Keratinocyte (primary cell): ENCODE measurements at regions not wholly inside any gene's neighbourhood (a gene's known extent, or its start where the extent isn't known, plus 50 kb on each side); places are given as distances from the start of the nearest gene placed in this dataset.
A peak's percentile ranks its signal among the peaks of the same experiment; 100 is the strongest.

Experiments
- DNase-seq: peaks from one replicate; pipeline ENCODE4 v3.0.0-alpha.2; 2011; ENCODE audit warnings: low read depth, missing footprints, low spot score
- FAIRE-seq: peaks from 2 replicates; lab custom pipeline; 2011; peaks lifted over from hg19 to GRCh38; lab: Jason Lieb, UNC
- H2AFZ ChIP-seq: 2 replicates; pipeline ENCODE4 v1.6.0; 2012; ENCODE audit warnings: low read length, control low read depth, inconsistent platforms; ENCODE audit not compliant: control insufficient read depth
- H3K27ac ChIP-seq: 2 replicates; pipeline ENCODE4 v1.5.1; 2011; ENCODE audit warnings: low read length; ENCODE audit not compliant: control insufficient read depth, insufficient read depth
- H3K27me3 ChIP-seq: 3 replicates; pipeline ENCODE4 v1.6.0; 2011; ENCODE audit warnings: low read length; ENCODE audit not compliant: control insufficient read depth, insufficient read depth; ENCODE audit errors: extremely low read depth
- H3K36me3 ChIP-seq, 2 experiments: 2 replicates in 1 of 2; 3 replicates in 1 of 2; pipeline ENCODE4 v1.5.1; 2011; ENCODE audit warnings: low read length in 2 of 2, mild to moderate bottlenecking in 1 of 2; ENCODE audit not compliant: control insufficient read depth in 2 of 2, insufficient read depth in 2 of 2; ENCODE audit errors: extremely low read depth in 1 of 2
- H3K4me1 ChIP-seq: 3 replicates; pipeline ENCODE4 v1.5.1; 2011; ENCODE audit warnings: low read length; ENCODE audit not compliant: control insufficient read depth, insufficient read depth; ENCODE audit errors: extremely low read depth
- H3K4me2 ChIP-seq: 3 replicates; pipeline ENCODE4 v1.6.0; 2011; ENCODE audit warnings: low read depth, low read length; ENCODE audit not compliant: control insufficient read depth, insufficient read depth; ENCODE audit errors: extremely low read depth
- H3K4me3 ChIP-seq, 3 experiments: fragments of 200-600 bp in 1 of 3; sonication (generic) in 1 of 3; 2 replicates in 2 of 3; 3 replicates in 1 of 3; pipeline ENCODE4 v1.5.1; 2011 to 2016; ENCODE audit warnings: low read length in 3 of 3, mild to moderate bottlenecking in 3 of 3, control low read depth in 2 of 3, inconsistent platforms in 1 of 3, low read depth in 1 of 3, mixed read lengths in 1 of 3, mixed run types in 1 of 3, moderate library complexity in 1 of 3; ENCODE audit not compliant: control insufficient read depth in 2 of 3, insufficient read depth in 2 of 3; ENCODE audit errors: extremely low read depth in 1 of 3
- H3K79me2 ChIP-seq: 2 replicates; pipeline ENCODE4 v1.6.0; 2012; ENCODE audit warnings: low read length; ENCODE audit not compliant: control insufficient read depth, insufficient read depth
- H3K9ac ChIP-seq: 3 replicates; pipeline ENCODE4 v1.6.0; 2011; ENCODE audit warnings: low read length; ENCODE audit not compliant: control insufficient read depth, insufficient read depth; ENCODE audit errors: extremely low read depth
- H3K9me1 ChIP-seq: 3 replicates; pipeline ENCODE4 v1.6.0; 2011; ENCODE audit warnings: low read length; ENCODE audit not compliant: control insufficient read depth, insufficient read depth; ENCODE audit errors: extremely low read depth
- H3K9me3 ChIP-seq: 2 replicates; pipeline ENCODE4 v1.5.1; 2012; ENCODE audit warnings: low read depth, low read length; ENCODE audit not compliant: control insufficient read depth
- H4K20me1 ChIP-seq: 3 replicates; pipeline ENCODE4 v1.6.0; 2011; ENCODE audit warnings: low read length; ENCODE audit not compliant: control insufficient read depth, insufficient read depth; ENCODE audit errors: extremely low read depth
- EZH2 ChIP-seq: IDR thresholded peaks from one replicate; pipeline ENCODE4 v1.6.1; 2012; ENCODE audit warnings: inconsistent platforms, mild to moderate bottlenecking, low read length, moderate library complexity
- dilution Hi-C: fragments of 300-500 bp; cut with MboI; formaldehyde crosslinking; loops from one replicate; pipeline ENCODE4 v1.7.0; 2020; ENCODE audit warnings: low sequenced_read_pairs; ENCODE audit not compliant: extremely low pct_ligation_motif_present
- TF ChIP-seq, protein P1 (sequence below), 3 experiments: IDR thresholded peaks in 1 of 3; conservative IDR thresholded peaks in 1 of 3; optimal IDR thresholded peaks in 1 of 3; 2 replicates in 2 of 3; 3 replicates in 1 of 3; pipeline versions ENCODE3 to v1.5.1; 2011; ENCODE audit warnings: low read length in 3 of 3, mild to moderate bottlenecking in 3 of 3, moderate library complexity in 2 of 3, control low read depth in 1 of 3, inconsistent platforms in 1 of 3; ENCODE audit not compliant: insufficient read depth in 2 of 3; ENCODE audit errors: extremely low read depth in 1 of 3

DNA sequence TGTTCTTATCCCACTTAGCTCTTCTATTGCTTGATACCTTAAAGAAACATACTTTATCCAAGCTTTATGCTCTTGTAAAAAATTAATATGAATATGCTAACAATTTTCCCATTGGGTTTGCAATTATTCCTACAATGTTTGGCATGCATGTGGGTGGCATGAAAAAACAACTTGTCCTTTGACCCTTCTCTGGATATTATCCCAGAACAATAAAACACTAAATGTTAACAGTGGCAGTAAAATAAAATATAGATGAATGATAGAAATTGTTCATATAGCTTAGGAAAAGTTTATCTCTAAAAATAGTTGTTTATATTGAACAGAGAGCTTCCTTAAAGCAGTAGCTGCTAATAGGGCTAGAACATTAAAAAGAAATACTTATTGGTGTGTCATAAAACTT, 860.5 kb upstream of the LRRC4C start:
- H3K36me3 ChIP-seq = no peaks in the 10 kb centered on the region
- H3K79me2 ChIP-seq = no peaks in the 10 kb centered on the region
- H4K20me1 ChIP-seq = no peaks in the 10 kb centered on the region
- no peak overlapping the region for H2AFZ ChIP-seq
- no peak for FAIRE-seq
- H3K27me3 ChIP-seq = no peaks in the 10 kb centered on the region
- dilution Hi-C loops = no loop called here
- no peak overlapping the region for H3K4me2 ChIP-seq
- DNase-seq = no peak
- TF ChIP-seq, protein P1, sequence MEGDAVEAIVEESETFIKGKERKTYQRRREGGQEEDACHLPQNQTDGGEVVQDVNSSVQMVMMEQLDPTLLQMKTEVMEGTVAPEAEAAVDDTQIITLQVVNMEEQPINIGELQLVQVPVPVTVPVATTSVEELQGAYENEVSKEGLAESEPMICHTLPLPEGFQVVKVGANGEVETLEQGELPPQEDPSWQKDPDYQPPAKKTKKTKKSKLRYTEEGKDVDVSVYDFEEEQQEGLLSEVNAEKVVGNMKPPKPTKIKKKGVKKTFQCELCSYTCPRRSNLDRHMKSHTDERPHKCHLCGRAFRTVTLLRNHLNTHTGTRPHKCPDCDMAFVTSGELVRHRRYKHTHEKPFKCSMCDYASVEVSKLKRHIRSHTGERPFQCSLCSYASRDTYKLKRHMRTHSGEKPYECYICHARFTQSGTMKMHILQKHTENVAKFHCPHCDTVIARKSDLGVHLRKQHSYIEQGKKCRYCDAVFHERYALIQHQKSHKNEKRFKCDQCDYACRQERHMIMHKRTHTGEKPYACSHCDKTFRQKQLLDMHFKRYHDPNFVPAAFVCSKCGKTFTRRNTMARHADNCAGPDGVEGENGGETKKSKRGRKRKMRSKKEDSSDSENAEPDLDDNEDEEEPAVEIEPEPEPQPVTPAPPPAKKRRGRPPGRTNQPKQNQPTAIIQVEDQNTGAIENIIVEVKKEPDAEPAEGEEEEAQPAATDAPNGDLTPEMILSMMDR (optimal IDR thresholded peaks at IDR 0.05 in 1 of 3, IDR thresholded peaks at IDR 0.05 in 1 of 3, conservative IDR thresholded peaks at IDR 0.05 in 1 of 3; ENCODE audit: extremely low read depth in 1 of 3, insufficient read depth in 2 of 3, low read length in 3 of 3) = no peak
- no peak overlapping the region for H3K9ac ChIP-seq
- H3K4me3 ChIP-seq = no peak overlapping the region
- no peaks in the 10 kb centered on the region for H3K9me1 ChIP-seq
- H3K4me1 ChIP-seq = no peaks in the 10 kb centered on the region
- no peak overlapping the region for H3K27ac ChIP-seq
- H3K9me3 ChIP-seq = no peaks in the 10 kb centered on the region

DNA sequence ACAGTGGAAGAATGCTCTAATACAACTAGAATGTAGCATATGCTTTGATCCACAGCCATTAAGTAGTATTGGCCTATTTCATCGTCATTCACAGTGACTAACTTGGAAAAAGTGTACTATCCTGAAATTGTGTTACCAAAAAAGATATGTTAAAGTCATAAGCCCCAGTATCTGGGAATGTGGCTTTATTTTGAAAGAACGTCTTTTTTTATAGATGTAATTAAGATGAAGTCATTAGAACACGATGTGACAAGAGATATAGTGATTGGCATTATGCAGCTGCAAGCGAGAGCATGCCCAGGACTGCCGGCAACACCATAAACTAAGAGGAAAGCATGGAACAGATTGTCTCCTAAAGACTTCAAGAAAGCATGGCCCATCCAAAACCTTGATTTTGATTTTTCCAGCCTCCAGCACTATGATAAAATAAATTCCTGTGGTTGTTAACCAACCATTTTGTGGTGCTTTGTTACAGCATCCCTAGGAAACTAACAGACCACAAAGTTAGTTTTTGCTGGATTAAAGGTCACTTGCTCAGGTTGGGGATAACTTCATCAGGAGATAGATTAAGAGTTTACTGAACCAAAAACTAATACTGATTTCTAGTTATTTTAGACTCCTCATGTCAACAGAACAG, 870.6 kb upstream of the LRRC4C start:
- peak; percentile 78 for DNase-seq
- no peak overlapping the region for H3K4me3 ChIP-seq
- no peaks in the 10 kb centered on the region for H4K20me1 ChIP-seq
- H3K27me3 ChIP-seq = no peaks in the 10 kb centered on the region
- no peaks in the 10 kb centered on the region for H3K9me1 ChIP-seq
- H3K4me2 ChIP-seq = no peak overlapping the region
- H3K27ac ChIP-seq = no peak overlapping the region
- FAIRE-seq = peak; percentile 71
- no peaks in the 10 kb centered on the region for H3K9me3 ChIP-seq
- peaks cover 9% of the 10 kb centered on the region for H3K4me1 ChIP-seq
- H2AFZ ChIP-seq = no peak overlapping the region
- H3K36me3 ChIP-seq = no peaks in the 10 kb centered on the region
- dilution Hi-C loops = no loop called here
- H3K79me2 ChIP-seq = no peaks in the 10 kb centered on the region
- TF ChIP-seq EZH2 = no peak
- TF ChIP-seq, protein P1 (optimal IDR thresholded peaks at IDR 0.05 in 1 of 3, IDR thresholded peaks at IDR 0.05 in 1 of 3, conservative IDR thresholded peaks at IDR 0.05 in 1 of 3; ENCODE audit: extremely low read depth in 1 of 3, insufficient read depth in 2 of 3, low read length in 3 of 3) = no peak
- H3K9ac ChIP-seq = no peak overlapping the region
